ENCODE measurements at regions not wholly inside any gene's neighbourhood (a gene's known extent, or its start where the extent isn't known, plus 50 kb on each side); places are given as distances from the start of the nearest gene placed in this dataset.

DNA sequence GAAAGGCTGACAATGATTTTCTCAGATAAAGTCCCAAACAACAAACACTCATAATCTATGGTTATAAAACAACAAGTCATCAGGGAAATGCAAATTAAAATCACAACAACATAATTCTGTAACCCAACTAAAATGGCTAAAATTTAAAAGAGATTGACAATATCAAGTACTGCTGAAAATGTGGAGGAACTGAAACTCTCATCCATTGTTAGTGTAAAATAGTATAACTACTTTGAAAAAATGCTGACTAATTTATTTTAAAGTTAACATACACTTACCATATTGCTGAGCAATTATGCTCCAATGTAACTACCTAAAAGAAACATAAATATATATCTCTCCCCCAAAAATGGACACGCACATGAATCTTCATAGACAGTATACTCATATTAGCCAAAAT lies 245.9 kb upstream of the SPOPL start:
- Histone ChIP-seq H3K27me3 (replicated peaks; ENCODE audit: insufficient read depth) (no peaks in the 10 kb centered on the region), H3K4me1 (ENCODE audit: control insufficient read depth in 1 of 2, low read depth in 2 of 2) (no peaks in the 10 kb centered on the region), H3K9me3 (no peaks in the 10 kb centered on the region), H3K36me3 (no peaks in the 10 kb centered on the region), H3K27ac (no peak overlapping the region), H3K4me3 (no peak overlapping the region)
- DNase-seq (ENCODE audit: low spot score) (no peak), ATAC-seq (ENCODE audit: insufficient number of reproducible peaks, low FRiP score, low read depth) (no peak)
- TF ChIP-seq, protein P1, sequence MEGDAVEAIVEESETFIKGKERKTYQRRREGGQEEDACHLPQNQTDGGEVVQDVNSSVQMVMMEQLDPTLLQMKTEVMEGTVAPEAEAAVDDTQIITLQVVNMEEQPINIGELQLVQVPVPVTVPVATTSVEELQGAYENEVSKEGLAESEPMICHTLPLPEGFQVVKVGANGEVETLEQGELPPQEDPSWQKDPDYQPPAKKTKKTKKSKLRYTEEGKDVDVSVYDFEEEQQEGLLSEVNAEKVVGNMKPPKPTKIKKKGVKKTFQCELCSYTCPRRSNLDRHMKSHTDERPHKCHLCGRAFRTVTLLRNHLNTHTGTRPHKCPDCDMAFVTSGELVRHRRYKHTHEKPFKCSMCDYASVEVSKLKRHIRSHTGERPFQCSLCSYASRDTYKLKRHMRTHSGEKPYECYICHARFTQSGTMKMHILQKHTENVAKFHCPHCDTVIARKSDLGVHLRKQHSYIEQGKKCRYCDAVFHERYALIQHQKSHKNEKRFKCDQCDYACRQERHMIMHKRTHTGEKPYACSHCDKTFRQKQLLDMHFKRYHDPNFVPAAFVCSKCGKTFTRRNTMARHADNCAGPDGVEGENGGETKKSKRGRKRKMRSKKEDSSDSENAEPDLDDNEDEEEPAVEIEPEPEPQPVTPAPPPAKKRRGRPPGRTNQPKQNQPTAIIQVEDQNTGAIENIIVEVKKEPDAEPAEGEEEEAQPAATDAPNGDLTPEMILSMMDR (IDR thresholded peaks at IDR 0.05), result no peak

DNA sequence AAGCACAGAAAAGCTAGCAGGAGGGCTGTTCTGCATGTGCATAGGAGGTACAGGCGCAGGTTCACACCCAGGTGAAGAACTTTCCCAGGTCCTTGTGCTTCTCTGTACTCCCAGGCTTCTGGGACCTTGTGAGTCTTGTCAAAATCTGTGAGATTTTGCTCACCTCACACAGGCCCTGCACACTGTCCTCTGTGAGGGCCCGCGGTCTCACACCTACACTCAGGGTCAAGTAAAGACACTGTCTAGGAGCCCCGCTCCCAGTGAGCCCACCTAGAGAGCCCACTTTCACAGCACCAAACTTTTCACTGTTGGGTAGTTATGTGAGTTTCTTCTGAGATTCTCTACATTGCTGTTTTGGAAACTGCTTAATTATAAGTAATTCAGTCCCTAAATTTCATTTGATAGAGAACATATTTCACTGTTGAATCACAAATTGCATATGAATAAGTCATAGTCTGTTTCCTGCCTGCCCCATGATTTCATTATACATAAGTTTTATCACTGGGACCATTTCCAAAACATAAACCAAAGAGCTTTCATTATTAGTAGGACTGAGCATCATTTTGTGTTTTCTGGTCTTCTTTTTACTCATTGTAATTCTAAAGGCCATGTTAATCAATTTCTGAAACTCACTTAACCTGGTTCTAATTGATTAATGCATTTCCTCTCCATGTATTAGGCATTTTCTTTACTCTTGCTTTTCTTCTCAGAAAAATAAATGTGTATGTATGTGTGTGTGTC lies 234.2 kb upstream of the SPOPL start:
- TF ChIP-seq, protein P1 (IDR thresholded peaks at IDR 0.05), result no peak
- H3K4me3 ChIP-seq, result no peak overlapping the region
- peaks cover 7% of the 10 kb centered on the region in 2 donors for H3K4me1 ChIP-seq (ENCODE audit: control insufficient read depth in 1 of 2, low read depth in 2 of 2)
- ATAC-seq (ENCODE audit: insufficient number of reproducible peaks, low FRiP score, low read depth) (no peak), DNase-seq (ENCODE audit: low spot score) (no peak)
- no peak overlapping the region for H3K27ac ChIP-seq
- no peaks in the 10 kb centered on the region for H3K27me3 ChIP-seq (replicated peaks; ENCODE audit: insufficient read depth)
- no peaks in the 10 kb centered on the region for H3K36me3 ChIP-seq
- peaks cover 3% of the 10 kb centered on the region for H3K9me3 ChIP-seq

DNA sequence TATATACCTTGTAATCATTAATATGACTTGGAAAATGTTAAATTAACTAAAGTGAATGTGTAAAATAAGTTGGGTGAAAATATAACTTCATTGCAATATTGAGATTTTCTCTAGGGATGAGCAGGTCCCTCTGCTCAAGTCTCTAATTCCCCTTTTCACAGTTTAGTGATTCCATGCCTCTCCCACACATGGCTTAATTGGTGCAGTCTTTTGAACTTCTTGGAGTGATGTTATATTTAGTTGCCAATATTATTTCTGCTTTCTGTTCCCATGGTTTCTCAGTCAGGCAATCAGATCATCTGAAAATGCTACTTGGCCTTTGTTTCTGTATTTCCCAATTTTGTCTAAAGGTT lies 233.7 kb upstream of the SPOPL start:
- ATAC-seq (ENCODE audit: insufficient number of reproducible peaks, low FRiP score, low read depth) (no peak), DNase-seq (ENCODE audit: low spot score) (no peak)
- Histone ChIP-seq H3K27me3 (replicated peaks; ENCODE audit: insufficient read depth) (no peaks in the 10 kb centered on the region), H3K4me1 (ENCODE audit: control insufficient read depth in 1 of 2, low read depth in 2 of 2) (peaks cover 7% of the 10 kb centered on the region in 2 donors), H3K9me3 (no peaks in the 10 kb centered on the region), H3K36me3 (no peaks in the 10 kb centered on the region), H3K4me3 (no peak overlapping the region), H3K27ac (no peak overlapping the region)
- TF ChIP-seq, protein P1 (IDR thresholded peaks at IDR 0.05), result no peak

DNA sequence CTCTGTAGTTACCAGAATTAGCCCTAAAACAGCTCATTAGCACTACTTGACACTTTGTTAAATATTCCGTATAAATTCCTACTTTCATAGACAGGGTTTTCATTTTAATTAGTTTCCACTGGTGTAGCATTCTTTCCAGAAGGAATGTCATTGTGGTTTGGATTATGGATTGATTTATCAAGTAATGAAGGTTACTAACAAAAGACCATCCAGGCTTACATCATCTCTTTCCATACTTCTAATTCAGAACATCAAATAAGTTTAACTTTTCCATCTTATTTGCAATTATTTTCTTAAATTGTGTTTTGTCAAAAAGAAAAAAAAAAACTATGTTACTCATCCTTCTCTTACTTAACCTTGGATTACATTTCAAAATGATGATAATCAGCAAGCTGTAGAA lies 231.8 kb upstream of the SPOPL start:
- peaks cover 7% of the 10 kb centered on the region in 2 donors for H3K4me1 ChIP-seq (ENCODE audit: control insufficient read depth in 1 of 2, low read depth in 2 of 2)
- TF ChIP-seq, protein P1 (IDR thresholded peaks at IDR 0.05), result no peak
- no peaks in the 10 kb centered on the region for H3K9me3 ChIP-seq
- no peaks in the 10 kb centered on the region for H3K27me3 ChIP-seq (replicated peaks; ENCODE audit: insufficient read depth)
- H3K36me3 ChIP-seq, result no peaks in the 10 kb centered on the region
- DNase-seq (ENCODE audit: low spot score) (no peak), ATAC-seq (ENCODE audit: insufficient number of reproducible peaks, low FRiP score, low read depth) (no peak)
- no peak overlapping the region for H3K4me3 ChIP-seq
- H3K27ac ChIP-seq, result no peak overlapping the region

DNA sequence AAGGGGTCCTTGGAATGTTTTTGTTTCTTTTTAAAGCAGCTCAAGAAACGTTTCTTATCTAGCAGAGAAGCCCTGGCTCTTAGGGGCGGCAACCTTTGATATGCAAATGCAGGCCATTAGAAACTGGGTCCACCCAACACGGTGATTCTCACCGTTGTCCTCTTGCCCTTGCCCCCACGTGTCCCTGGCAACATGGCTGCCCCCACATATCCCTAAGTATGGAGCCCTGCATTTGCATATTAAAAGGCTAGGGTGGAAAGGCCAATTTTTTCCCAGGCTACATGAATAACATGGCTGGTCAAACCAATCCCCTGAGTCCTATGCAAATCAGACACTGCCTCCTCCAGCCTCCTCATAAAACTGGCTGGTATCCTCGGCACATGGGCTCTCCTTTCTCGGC lies 230.1 kb upstream of the SPOPL start:
- no peak for DNase-seq (ENCODE audit: low spot score)
- no peaks in the 10 kb centered on the region for H3K27me3 ChIP-seq (replicated peaks; ENCODE audit: insufficient read depth)
- H3K36me3 ChIP-seq, result no peaks in the 10 kb centered on the region
- H3K9me3 ChIP-seq, result no peaks in the 10 kb centered on the region
- H3K4me3 ChIP-seq, result no peak overlapping the region
- H3K27ac ChIP-seq, result no peak overlapping the region
- TF ChIP-seq, protein P1 (IDR thresholded peaks at IDR 0.05), result no peak
- no peak for ATAC-seq (ENCODE audit: insufficient number of reproducible peaks, low FRiP score, low read depth)
- H3K4me1 ChIP-seq (ENCODE audit: control insufficient read depth in 1 of 2, low read depth in 2 of 2), result peaks cover 7 to 10% of the 10 kb centered on the region in 2 donors
